GM19025 (cell line): ENCODE measurements at regions not wholly inside any gene's neighbourhood (a gene's known extent, or its start where the extent isn't known, plus 50 kb on each side); places are given as distances from the start of the nearest gene placed in this dataset.
"Not testable (repeated sequence)": the region's sequence is repeated elsewhere in the genome, so short reads cannot be mapped to it uniquely, and the experiment has no call there.

Experiments used
- ATAC-seq: cut with Tn5 transposase; IDR thresholded peaks from one replicate; pipeline ENCODE4 v1.9.1; 2021; ENCODE audit warnings: mild to moderate bottlenecking, low read depth, moderate library complexity; ENCODE audit not compliant: unreplicated experiment

DNA sequence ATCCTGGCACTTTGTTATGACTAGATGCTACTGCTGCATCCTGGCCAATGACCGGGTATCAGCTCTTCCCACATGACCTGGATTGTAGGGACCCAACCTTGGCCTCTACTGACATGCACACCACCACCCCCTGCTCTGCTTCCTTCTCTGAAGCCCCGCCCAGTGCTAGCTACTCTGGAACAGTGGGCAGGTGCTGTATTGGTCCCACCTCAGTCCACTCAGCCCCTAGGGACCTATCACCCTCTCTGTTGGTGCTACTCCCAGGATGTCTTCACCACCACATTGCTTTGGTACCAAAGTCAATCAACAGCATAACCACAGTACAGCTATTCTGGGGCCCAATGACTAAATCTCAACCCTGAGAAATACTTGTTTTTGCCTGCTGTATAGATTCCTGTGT lies 170.2 kb upstream of the PRICKLE2 start:
- ATAC-seq, result no peak

DNA sequence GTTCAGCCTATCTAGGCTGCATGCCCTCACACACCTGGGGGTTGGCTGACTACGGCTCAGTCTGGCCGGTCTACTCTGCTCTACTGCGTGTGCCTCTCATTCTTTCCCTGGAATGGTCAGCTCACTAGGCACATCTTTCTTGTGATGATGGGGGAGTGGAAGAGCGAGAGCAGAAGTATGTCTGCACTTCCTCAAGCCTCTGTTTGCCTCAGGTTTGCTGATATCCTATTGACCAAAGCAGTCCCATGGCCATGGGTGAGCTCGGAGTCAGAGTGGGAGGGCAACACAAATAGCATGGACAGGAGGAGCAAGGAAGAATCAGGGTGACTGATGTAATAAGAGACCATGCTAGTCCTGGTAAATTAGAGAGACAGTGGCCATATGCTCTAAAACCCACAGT lies 167.9 kb upstream of the PRICKLE2 start:
- ATAC-seq, result no peak

DNA sequence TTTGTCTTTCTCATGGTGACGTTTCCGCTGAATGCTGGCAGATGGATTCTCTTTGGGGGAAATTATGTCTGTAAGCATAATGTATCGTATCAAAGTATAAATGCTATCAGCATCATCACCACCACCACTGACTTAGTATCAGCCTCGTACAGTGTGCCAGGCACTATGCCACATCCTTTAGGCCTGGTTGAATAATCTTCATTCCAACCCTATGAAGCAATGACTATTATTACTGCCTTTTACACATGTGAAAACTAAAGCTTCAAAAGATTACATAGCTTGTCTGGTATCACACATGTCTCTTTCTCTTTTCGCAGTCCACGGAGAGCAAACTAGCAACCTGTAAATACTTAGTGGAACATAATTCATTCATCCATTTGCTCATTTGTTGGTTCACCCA lies 166.7 kb upstream of the PRICKLE2 start:
- no peak for ATAC-seq

DNA sequence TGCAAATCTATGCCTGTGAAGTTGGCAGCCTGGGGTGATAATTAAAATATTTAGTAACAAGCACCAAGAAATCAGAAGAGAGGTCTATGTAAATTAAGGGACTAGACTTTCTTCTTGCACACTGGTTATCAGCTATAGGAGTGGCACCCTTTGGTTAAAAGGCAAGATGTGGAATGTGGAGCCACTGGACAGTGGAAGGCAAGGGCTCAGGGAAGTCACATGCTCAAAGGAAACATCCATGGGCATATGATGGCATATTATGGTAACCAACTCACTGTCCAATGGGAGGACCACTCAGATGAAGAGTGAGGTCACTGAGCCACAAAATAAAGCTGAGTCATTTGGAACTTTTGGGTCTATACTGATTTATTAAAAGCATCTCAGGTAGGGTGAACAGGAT lies 165.6 kb upstream of the PRICKLE2 start:
- ATAC-seq, result no peak

DNA sequence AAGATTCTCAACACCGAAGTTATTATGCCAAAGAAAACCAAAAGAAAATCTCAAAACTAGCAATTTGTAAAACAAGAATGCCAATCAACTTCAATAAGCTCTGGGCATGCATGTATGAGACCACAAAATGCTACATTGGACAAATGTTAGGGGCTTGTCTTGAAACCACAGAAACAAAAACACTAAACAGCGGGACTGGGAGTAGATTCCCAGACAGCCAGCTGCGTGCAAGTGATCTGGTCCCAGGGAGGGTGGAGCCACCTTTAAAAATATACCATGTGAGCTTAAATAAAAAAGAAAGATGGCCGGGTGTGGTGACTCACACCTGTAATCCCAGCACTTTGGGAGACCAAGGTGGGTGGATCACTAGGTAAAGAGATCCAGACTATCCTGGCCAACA lies 163.6 kb upstream of the PRICKLE2 start:
- ATAC-seq, result no peak

DNA sequence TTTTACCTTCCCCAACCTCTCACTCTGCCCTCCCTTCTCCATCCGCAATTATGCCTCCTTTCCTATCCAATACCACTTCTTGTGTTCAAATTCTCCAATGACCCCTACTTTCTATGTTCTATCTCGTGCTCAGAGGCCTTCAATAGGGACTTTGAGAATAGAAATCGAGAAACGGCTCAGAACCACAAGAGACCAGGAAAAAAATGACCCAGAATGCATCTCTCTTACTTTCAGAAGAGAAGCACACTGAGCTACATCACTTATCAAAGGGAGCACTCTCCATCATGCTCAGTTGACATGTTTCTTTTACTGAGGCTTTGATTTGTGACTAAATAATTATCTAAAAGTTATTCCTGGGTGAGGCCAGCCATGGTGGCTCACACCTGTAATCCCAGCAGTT lies 162.4 kb upstream of the PRICKLE2 start:
- ATAC-seq, result no peak

DNA sequence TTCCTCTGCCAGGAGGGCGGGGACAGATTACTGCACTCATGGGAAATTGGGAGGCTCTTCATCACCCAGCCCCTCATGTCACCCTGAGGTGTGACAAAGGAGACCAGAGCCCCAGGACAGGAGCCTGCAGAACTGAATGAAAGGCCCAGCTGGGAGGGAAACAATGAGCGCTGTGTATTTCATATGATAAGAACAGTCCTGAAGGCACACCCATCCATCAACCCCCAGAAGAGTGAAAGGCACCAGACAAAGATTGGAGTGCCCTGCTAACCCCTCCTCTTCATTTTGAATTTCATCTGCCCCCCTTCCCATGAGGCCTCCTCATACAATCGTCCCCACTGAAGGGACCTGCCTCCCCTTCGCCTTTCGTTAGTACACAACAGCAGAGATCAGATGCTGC lies 160.0 kb upstream of the PRICKLE2 start:
- no peak for ATAC-seq

DNA sequence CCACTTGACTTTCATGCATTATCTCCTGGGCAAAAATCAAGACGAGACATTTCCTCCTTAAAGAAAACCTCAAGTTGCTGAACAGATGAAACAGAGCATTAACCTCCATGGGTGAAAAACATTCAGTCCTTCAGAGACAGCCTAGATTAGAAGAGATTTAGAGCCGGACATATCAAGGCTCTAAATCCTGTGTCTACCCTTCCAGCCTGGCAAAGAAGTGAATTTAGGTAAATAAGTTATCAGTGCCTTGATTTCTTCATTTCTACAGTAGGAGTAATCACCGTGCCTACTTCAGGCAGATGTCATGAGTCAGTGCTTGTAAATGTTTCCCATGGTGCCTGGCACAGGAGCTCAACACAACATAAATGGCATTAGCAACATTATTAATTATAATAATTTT lies 159.3 kb upstream of the PRICKLE2 start:
- ATAC-seq, result no peak

DNA sequence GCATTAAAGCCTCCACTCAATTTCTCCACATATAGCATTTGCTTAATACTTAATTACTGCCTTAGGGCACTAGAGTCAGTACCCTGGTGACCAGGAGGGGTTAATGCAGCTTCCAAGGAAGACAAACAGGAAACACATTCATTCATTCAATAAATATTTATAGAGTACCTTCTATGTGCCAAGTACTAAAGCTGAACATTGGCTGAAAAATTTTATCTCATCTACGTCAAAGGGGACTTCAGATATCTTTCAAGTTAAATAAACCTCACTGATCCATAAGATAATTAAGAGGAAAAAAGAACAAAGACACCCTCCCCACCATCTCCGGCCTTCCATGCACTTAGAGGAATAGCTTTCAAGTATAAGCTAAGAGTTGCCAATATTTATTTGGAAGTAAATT lies 156.9 kb upstream of the PRICKLE2 start:
- no peak for ATAC-seq

DNA sequence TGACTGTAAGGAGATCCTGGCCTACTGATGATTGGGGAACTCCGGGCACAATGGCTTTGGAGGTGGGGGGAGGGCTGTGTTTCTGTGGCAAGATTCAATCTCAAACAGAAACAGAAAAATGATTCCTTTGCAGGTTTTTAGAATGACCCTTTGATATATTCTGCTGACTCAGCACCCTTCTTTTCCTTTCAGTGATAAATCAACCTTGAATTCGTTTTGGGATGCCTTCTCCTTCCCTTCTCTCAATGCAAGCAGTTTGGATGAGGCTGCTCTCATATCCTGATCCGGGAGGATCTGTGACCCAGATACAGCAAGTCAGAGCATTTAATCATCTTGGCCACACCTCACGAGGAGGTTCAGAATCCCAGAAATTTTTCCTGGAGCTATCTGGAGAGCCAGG lies 156.1 kb upstream of the PRICKLE2 start:
- ATAC-seq, result no peak

DNA sequence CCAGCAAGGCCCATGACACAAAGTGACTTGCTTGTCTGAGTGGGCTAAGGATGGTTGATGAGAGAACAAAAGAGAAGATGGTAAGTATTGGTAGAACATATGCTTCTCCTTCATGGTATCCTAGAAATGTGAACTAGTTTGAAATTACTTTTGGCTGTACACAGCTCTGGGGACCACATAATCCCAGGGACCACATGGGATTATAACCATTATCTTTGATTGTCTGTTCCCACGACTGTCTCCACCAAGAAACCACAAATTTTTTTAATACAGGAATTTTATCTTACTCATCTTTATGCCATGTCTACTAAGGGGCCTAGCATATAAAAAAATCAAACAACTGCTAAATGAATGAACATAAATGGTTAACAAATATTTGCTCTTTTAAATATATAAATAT lies 155.3 kb upstream of the PRICKLE2 start:
- no peak for ATAC-seq

DNA sequence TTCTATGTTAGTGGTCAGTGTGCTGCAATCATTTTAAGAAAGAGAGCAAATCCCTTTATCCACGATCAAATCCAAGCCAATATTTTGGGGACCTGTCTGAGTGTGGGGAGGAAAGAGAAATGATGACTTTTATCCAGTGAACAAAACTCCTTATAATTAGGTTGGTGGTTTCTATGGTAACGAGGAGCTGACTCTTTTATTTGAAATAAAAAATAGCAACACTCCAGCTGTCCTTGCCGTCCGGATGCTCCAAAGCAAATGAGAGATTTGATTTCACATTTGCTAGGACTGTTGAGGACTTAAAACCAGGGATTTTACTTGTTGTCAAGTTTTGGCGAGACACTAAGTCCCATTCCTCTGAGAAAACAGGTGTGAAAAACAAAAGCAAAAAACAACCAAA lies 154.0 kb upstream of the PRICKLE2 start:
- no peak for ATAC-seq

DNA sequence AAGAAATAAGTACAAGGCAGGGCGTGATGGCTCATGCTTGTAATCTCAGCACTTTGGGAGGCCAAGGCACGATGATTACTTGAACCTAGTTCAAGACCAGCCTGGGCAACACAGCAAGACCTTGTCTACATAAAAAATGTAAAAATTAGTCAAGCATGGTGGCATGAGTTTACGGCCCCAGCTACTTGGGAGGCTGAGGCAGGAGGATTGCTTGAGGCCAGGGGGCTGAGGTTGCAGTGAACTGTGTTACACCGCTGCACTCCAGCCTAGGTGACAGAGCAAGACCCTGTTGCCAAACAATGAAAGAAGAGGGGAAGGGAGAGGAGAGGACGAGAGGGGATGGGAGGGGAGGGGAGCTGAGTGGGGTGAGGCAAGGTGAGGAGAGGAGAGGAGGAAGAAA lies 152.7 kb upstream of the PRICKLE2 start:
- ATAC-seq, result no peak

DNA sequence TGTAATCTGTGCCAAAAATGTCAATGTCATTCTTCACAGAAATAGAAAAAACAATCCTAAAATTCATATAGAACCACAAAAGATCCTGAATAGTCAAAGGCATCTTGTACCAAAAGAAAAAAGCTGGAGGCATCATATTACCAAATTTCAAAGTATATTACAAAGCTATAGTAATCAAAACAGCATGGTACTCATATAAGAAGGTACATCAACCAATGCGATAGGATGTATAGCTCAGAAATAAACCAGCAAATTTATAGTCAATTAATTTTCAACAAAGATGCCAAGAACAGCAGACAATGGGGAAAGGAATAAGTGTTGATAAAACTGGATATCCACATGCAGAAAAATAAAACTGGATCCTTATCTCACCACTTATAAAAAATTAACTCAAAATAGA lies 150.5 kb upstream of the PRICKLE2 start:
- no peak for ATAC-seq

DNA sequence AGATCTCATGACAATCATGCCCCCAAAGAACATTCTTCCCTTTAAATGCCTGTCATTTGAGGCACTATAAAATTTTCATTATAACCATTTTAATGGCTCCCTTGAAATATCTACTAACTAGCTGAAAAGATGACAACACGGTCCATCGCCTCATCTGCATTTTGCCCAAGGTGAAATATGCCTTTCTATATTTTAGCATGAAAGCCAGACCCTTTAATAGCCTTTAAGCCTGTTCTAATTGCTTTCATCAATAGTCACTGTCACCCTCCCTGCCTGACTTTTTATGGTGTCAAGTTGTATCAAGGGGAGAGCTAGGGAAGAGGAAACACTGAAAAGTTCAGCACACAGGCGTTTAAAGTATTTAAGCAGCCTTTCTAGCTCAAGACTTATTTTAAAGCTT lies 144.1 kb upstream of the PRICKLE2 start:
- ATAC-seq, result no peak

DNA sequence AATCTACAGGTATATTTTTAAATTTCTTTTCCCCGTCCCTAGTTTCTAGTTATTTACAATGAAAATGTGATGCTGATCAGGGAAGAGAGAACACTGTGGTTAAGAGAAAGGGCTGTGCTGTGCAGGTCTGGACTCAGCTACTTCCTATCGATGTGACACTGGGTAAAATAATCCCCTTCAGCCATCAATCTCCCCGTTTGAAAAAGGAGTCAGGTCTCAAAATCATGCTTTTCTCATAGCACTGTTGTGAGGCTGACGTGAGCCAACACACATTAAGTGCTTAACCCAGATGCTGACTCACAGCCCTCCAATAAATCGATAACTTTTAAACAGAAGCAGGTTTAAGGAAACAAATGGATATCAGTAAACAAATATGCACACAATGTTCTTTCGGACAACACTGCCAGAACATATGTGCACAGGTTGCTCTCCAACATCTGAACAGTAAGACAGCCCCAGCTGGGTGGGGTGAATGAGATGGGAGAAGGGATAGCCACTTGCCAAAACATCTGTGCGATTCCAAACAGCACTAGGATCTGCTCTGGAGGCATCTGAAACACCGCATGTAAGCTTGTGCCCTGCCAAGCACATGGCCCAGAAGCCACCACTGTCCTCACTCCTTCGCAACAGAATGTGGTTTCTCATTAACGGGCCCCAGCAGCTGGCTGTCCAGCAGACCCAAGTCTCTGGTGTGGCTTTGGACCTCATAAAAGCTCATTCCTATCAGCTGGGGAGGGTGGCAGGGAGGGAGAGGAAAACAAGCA lies 143.2 kb upstream of the PRICKLE2 start:
- ATAC-seq, result no peak

DNA sequence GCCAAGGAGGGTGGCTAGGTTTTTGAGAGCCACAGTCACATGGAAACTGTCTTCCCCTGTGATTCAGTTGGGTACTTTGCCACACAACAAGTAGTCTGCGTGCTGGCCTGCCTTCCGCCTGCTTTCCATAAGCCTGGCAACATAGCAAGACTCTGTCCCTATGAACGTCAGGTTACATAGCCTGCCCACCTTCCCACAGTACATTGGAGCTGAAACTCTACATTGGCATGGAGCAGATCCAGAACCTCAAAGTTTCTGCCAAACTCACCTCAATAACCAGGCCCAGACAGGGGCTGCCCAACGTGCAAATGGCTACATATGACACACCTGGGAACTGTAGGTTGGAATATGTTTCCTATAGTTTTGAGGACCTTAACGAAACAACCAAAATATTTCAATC lies 140.6 kb upstream of the PRICKLE2 start:
- no peak for ATAC-seq

DNA sequence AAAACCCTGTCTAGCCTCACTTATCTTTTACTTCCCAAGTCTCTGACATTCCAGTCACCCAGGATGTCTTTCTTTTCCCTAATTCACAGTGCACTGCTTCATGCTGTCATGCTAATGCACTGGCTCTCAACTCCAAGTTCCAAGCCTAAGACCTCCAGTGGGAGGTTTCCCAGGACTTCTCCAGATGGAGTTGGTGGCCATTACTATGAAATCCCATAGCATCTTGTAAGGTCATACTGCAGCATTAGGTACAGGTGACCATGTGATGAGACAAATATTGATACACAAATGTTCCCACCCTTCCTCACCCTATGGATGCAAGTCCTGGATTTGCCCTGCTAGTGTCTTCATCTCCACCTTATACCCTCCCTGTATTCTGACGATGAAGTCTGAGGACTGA lies 138.6 kb upstream of the PRICKLE2 start:
- ATAC-seq, result no peak

DNA sequence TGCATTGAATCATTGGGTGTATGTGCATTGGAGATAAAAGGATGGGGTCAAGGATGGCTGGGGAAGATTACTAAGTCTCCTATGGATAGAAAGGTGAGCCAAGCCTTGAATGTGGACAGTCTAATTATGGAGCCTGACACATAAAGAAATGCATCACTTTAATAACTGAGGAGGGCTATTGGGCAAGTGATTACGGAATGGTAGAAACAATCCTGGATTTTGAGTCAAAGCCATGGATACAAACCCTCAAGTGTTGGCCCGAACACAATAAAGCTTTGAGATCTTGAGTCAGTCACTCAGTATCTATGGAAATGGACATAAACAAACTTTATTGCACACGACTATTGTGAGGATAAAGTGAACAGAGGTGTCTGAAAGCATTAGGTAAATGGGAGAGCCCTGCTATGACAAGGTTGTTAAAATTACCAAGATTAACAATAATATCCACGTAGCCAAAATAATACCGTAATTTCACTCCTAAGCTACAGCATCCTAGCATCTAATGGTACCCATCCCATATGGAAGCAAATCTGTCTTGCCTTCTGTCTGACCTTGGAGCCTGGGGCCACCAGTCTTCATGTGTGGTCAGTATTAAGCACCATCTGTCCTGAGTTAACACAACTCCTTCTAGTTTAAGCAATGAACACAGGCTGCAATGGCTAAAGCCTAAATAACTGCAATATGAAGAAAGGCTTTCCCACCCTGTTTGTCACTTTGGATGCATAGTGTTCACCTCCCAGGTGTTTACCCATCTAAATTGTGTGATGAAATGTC lies 136.9 kb upstream of the PRICKLE2 start:
- ATAC-seq, result no peak

DNA sequence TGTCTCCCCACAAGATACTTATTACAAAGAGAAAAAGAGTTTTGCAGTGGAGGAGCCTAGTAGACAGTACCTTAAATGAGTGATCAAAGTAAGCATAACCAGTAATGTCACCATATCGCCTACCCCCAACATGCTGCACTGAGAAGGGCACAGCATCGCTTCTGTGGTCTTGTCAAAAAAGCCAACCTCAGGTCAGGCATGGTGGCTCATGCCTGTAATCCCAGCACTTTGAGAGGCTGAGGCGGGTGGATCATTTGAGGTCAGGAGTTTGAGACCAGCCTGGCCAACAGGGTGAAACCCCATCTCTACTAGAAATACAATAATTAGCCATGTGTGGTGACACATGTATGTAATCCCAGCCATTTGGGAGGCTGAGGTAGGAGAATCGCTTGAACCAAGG lies 135.8 kb upstream of the PRICKLE2 start:
- ATAC-seq, result not testable (repeated sequence)

DNA sequence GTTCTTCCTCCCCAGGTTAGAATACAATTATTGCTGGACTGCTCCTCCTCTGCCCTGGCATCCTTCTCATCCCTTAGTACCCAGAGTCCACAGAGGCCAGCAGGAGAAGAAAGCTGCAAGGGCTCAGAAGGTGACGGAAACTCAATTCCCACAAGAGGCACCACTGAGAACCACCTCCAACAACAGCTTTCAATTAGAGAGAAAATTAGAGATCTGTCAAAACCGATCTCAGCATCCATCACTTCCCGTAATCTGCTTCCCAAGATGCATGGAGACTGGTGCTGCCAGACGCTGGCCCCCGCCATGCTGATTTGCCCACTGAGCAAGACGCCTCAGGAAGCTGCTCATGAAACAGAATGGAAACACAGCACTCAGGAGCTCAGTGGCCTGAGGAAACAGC lies 135.0 kb upstream of the PRICKLE2 start:
- ATAC-seq, result no peak

DNA sequence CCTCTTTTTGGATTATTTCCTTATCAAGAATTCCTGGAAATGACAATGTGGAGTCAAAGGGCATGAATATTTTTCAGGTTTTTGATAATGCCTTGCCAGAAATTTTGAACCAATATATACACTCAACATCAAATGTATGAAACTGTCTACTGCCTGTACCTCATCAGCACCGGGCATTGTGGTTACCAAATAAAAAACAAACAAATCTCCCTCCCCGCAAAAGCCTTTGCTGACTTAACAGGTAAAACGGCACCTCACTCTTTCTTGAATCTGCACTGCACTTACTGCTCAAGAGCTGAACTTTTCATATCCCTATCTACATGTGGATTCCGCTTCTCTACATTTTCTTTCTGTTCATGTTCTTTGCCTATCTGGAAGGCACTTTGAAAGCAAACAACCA lies 134.5 kb upstream of the PRICKLE2 start:
- ATAC-seq, result no peak
